ENCODE measurements at regions not wholly inside any gene's neighbourhood (a gene's known extent, or its start where the extent isn't known, plus 50 kb on each side); places are given as distances from the start of the nearest gene placed in this dataset.

GRCh38 chr10:130647341-130647740 lies 511.1 kb downstream of the GLRX3 start:
- TF ChIP-seq, protein P1, sequence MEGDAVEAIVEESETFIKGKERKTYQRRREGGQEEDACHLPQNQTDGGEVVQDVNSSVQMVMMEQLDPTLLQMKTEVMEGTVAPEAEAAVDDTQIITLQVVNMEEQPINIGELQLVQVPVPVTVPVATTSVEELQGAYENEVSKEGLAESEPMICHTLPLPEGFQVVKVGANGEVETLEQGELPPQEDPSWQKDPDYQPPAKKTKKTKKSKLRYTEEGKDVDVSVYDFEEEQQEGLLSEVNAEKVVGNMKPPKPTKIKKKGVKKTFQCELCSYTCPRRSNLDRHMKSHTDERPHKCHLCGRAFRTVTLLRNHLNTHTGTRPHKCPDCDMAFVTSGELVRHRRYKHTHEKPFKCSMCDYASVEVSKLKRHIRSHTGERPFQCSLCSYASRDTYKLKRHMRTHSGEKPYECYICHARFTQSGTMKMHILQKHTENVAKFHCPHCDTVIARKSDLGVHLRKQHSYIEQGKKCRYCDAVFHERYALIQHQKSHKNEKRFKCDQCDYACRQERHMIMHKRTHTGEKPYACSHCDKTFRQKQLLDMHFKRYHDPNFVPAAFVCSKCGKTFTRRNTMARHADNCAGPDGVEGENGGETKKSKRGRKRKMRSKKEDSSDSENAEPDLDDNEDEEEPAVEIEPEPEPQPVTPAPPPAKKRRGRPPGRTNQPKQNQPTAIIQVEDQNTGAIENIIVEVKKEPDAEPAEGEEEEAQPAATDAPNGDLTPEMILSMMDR (conservative IDR thresholded peaks at IDR 0.05 in 1 of 2, IDR thresholded peaks at IDR 0.05 in 1 of 2; ENCODE audit: extremely low read depth in 1 of 2, insufficient read depth in 1 of 2, low read depth in 1 of 2, low read length in 2 of 2): no peak
- no peak for TF ChIP-seq EZH2 (IDR thresholded peaks at IDR 0.05; ENCODE audit: borderline replicate concordance, low read length)
